ENCODE measurements at regions not wholly inside any gene's neighbourhood (a gene's known extent, or its start where the extent isn't known, plus 50 kb on each side); places are given as distances from the start of the nearest gene placed in this dataset.

DNA sequence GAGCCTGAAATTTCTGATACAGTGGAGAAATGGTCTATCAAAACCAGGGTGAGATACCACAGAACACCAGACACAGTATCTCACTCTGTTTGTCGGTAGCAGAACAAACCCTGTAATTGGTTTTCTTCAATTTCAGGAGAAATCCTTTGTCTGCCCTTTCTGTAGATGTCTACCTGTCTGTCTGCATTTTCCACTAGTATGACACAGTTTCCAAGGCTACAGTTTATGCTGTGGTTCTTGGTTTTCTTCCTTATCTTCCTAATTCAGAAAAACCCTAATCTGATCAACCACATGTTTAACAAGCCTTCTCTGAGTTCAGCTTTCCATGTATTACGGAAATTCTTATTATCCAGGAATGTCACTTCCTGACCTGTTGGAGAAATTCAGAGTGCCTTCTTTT lies 70.8 kb downstream of the SCN11A start:
- DNase-seq (ENCODE audit: low read depth), result no peak
- H3K4me3 ChIP-seq (ENCODE audit: low read depth, low read length), result no peak overlapping the region
- TF ChIP-seq, protein P1, sequence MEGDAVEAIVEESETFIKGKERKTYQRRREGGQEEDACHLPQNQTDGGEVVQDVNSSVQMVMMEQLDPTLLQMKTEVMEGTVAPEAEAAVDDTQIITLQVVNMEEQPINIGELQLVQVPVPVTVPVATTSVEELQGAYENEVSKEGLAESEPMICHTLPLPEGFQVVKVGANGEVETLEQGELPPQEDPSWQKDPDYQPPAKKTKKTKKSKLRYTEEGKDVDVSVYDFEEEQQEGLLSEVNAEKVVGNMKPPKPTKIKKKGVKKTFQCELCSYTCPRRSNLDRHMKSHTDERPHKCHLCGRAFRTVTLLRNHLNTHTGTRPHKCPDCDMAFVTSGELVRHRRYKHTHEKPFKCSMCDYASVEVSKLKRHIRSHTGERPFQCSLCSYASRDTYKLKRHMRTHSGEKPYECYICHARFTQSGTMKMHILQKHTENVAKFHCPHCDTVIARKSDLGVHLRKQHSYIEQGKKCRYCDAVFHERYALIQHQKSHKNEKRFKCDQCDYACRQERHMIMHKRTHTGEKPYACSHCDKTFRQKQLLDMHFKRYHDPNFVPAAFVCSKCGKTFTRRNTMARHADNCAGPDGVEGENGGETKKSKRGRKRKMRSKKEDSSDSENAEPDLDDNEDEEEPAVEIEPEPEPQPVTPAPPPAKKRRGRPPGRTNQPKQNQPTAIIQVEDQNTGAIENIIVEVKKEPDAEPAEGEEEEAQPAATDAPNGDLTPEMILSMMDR (conservative IDR thresholded peaks at IDR 0.05; ENCODE audit: low read depth, low read length), result no peak

DNA sequence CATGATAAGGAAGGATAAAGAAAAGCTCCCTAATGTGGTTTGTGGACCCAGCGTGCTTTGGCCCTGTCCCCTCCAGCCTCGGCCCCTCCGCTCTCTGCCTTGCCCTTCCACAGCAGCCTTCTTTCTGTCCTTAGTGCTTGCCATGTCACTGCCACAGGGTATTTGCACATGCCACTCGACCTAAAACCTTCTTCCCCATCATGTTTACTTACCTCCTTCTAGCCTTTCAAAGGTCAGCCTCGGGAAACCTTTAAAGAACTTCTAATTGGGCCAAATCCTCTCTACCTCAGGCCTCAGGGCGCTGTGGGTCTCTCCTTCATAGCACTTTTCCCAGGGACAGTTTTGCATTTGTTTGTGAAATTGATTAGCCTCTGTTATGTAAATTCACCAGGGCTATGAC lies 73.0 kb downstream of the SCN11A start:
- DNase-seq (ENCODE audit: low read depth), result no peak
- no peak overlapping the region for H3K4me3 ChIP-seq (ENCODE audit: low read depth, low read length)
- TF ChIP-seq, protein P1 (conservative IDR thresholded peaks at IDR 0.05; ENCODE audit: low read depth, low read length), result no peak

DNA sequence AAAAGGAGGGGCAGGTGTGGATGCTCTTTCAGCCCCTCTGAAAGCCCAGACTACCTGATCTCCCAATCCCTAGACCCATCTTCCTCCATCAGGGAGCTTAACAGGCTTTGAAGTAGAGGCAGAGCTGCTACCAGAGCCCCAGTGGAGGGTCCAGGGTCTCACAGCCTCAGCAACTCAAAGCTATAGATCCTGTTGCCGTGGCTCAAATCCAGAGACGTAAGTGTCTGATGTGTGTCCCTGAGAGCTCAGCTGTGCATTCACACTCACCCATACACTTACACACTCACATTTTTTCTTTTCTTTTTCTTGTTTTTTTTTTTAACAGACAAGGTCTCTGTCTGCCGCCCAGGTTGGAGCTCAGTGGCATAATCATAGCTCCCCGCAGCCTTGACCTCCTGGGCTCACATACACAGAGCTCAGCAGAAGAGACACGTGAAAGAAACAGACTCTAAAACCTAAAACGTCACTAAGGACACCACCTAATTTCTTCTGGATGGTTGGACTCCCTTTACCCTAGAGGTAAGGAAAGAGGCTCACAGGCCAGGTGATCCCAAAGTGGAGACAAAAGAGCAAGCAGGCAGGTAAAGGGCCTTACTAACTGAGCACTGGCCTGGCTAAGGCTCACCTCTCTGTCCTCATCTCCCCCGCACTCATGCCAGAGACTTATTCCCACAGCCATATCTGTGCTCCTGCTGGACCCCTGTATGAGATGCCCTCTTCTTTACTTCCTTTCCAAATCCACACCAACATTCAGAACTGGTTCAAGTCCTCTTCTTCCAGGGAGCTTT lies 80.7 kb downstream of the SCN11A start:
- no peak overlapping the region for H3K4me3 ChIP-seq (ENCODE audit: low read depth, low read length)
- DNase-seq (ENCODE audit: low read depth), result no peak
- TF ChIP-seq, protein P1 (conservative IDR thresholded peaks at IDR 0.05; ENCODE audit: low read depth, low read length), result no peak

DNA sequence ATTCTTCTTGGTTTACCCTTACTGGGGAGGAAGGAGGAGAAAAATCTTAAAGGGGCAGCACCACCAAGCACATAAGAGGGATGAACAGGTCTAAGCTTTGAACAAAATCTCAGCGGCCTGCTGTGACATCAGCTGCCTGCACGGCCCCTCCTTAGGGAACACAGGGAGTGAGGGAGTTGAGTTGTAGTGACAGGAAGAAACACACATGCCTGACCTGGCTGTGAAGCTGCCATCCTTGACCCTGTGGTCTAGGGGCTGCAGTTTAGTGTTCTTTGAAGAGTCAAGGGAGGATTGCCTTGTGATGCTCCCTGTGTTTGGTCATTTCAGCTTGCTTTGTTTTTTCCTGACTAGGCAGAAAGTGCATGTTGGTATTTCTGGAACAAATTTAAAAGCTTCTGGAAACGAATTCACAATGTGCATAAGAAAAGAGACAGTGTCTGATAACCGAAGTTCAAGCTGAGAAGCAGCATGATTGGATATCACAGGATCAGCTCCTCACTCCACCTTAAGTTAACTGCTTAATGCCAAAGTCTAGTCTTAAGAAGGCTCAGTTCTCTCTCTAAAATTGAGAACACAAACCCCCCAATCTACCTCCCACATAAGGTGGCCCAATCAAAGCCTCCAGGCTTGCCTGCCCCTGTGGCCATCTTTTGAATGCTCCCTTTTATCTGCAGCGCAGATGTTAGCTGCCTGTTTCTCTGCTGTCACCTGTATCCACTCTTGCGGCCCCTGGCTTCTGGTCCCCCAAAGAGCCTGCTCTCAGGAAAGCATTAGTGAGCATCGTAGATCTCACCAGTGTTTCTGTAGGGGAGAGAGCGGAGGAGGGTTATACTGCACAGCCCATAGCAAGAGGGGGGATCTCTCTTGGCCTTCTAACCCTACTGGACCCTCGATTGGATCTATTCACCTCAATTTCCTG lies 82.2 kb downstream of the SCN11A start:
- no peak overlapping the region for H3K4me3 ChIP-seq (ENCODE audit: low read depth, low read length)
- DNase-seq (ENCODE audit: low read depth), result no peak
- TF ChIP-seq, protein P1 (conservative IDR thresholded peaks at IDR 0.05; ENCODE audit: low read depth, low read length), result no peak

DNA sequence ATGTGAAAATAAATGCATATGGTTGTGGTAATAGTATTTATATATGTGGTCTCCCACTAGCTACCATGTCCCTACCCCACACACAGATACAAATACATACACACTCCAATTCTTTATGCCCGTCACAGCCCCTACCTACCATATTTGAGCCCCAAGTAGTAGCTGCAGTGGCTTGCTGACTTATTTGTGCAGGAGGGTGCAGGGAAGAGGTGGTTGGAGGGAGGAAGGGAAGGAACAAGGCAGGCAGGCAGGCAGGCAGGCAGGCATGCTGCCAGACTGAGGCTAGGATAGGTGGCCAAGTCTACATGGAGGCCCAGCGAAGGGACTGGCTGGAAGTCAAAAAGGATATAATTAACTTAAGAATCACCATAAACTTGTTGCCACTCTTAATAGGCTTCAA lies 82.9 kb downstream of the SCN11A start:
- DNase-seq (ENCODE audit: low read depth), result no peak
- H3K4me3 ChIP-seq (ENCODE audit: low read depth, low read length), result no peak overlapping the region
- TF ChIP-seq, protein P1 (conservative IDR thresholded peaks at IDR 0.05; ENCODE audit: low read depth, low read length), result no peak

DNA sequence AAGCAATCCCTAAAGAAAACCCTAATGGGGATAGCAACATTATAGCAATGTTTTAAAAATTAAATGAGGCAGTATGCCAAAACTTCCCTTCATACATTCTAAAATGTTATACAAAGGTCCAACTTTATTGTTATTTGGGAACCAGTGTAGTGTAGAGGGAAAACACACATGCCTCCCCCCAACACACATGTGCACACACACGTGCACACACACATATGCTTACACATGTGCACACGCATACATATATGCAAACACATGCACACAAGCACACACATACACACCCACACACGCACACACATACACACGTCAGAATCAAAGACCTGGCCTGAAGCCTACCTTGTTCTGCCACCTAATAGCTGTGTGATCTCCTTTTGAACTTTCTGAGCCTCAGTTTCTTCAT lies 83.3 kb downstream of the SCN11A start:
- no peak overlapping the region for H3K4me3 ChIP-seq (ENCODE audit: low read depth, low read length)
- TF ChIP-seq, protein P1 (conservative IDR thresholded peaks at IDR 0.05; ENCODE audit: low read depth, low read length), result no peak
- no peak for DNase-seq (ENCODE audit: low read depth)
